H9 (cell line): ENCODE measurements at regions not wholly inside any gene's neighbourhood (a gene's known extent, or its start where the extent isn't known, plus 50 kb on each side); places are given as distances from the start of the nearest gene placed in this dataset.

ENCODE experiments used
- DNase-seq: peaks from one replicate; pipeline ENCODE4 v3.0.0-alpha.2; 2017
- H2AFZ ChIP-seq: one replicate; pipeline ENCODE4 v1.6.1; 2013; ENCODE audit warnings: mild to moderate bottlenecking, low read length, control low read depth, moderate library complexity
- H2AK5ac ChIP-seq: 2 replicates; pipeline ENCODE4 v1.6.1; 2013; ENCODE audit warnings: low read length, control low read depth, mixed read lengths; ENCODE audit not compliant: insufficient read length
- H2BK120ac ChIP-seq: one replicate; pipeline ENCODE4 v1.6.1; 2013; ENCODE audit warnings: low read depth, mild to moderate bottlenecking, low read length, control low read depth, inconsistent platforms; ENCODE audit not compliant: poor library complexity, severe bottlenecking
- H2BK12ac ChIP-seq: 2 replicates; pipeline ENCODE4 v1.6.1; 2013; ENCODE audit warnings: low read length, control low read depth, mixed read lengths, low read depth; ENCODE audit not compliant: insufficient read length
- H2BK15ac ChIP-seq: 2 replicates; pipeline ENCODE4 v1.6.1; 2013; ENCODE audit warnings: low read depth, low read length, control low read depth
- H2BK20ac ChIP-seq: one replicate; pipeline ENCODE4 v1.6.1; 2013; ENCODE audit warnings: low read depth, mild to moderate bottlenecking, low read length, control low read depth, inconsistent platforms; ENCODE audit not compliant: poor library complexity, severe bottlenecking
- H2BK5ac ChIP-seq: 2 replicates; pipeline ENCODE4 v1.6.1; 2013; ENCODE audit warnings: low read length, control low read depth, mixed read lengths; ENCODE audit not compliant: insufficient read length
- H3K14ac ChIP-seq: 2 replicates; pipeline ENCODE4 v1.6.1; 2013; ENCODE audit warnings: low read length, control low read depth; ENCODE audit not compliant: insufficient read depth
- H3K18ac ChIP-seq: 2 replicates; pipeline ENCODE4 v1.6.1; 2013; ENCODE audit warnings: low read depth, mild to moderate bottlenecking, mixed read lengths, low read length, control low read depth; ENCODE audit not compliant: insufficient read length
- H3K23ac ChIP-seq: 2 replicates; pipeline ENCODE4 v1.6.1; 2013; ENCODE audit warnings: low read length, control low read depth, mixed read lengths, low read depth; ENCODE audit not compliant: insufficient read length
- H3K23me2 ChIP-seq: 2 replicates; pipeline ENCODE4 v1.6.1; 2013; ENCODE audit warnings: low read depth, mild to moderate bottlenecking, mixed read lengths, low read length, control low read depth; ENCODE audit not compliant: insufficient read length, poor library complexity, severe bottlenecking
- H3K27ac ChIP-seq: 2 replicates; pipeline ENCODE4 v1.5.1; 2013; ENCODE audit warnings: low read length, control low read depth, mixed read lengths, low read depth; ENCODE audit not compliant: insufficient read length
- H3K27me3 ChIP-seq: 2 replicates; pipeline ENCODE4 v1.6.1; 2013; ENCODE audit warnings: low read length, control low read depth, inconsistent platforms; ENCODE audit not compliant: insufficient read depth
- H3K4ac ChIP-seq: 2 replicates; pipeline ENCODE4 v1.6.1; 2013; ENCODE audit warnings: low read depth, mild to moderate bottlenecking, control low read depth, inconsistent platforms, low read length, moderate library complexity
- H3K4me1 ChIP-seq: 2 replicates; pipeline ENCODE4 v1.6.1; 2013; ENCODE audit warnings: low read length, control low read depth, inconsistent platforms; ENCODE audit not compliant: insufficient read depth
- H3K4me2 ChIP-seq: 2 replicates; pipeline ENCODE4 v1.6.1; 2013; ENCODE audit warnings: low read length, control low read depth, mixed read lengths; ENCODE audit not compliant: insufficient read length, insufficient read depth
- H3K56ac ChIP-seq: 2 replicates; pipeline ENCODE4 v1.6.1; 2013; ENCODE audit warnings: low read depth, mild to moderate bottlenecking, mixed read lengths, low read length, control low read depth; ENCODE audit not compliant: insufficient read length
- H3K79me1 ChIP-seq: 2 replicates; pipeline ENCODE4 v1.6.1; 2013; ENCODE audit warnings: low read depth, mild to moderate bottlenecking, moderate library complexity, low read length, control low read depth, inconsistent platforms; ENCODE audit not compliant: insufficient read depth, poor library complexity, severe bottlenecking
- H3K79me2 ChIP-seq: 2 replicates; pipeline ENCODE4 v1.6.1; 2013; ENCODE audit warnings: low read length, control low read depth, inconsistent platforms; ENCODE audit not compliant: insufficient read depth
- H3K9ac ChIP-seq: 2 replicates; pipeline ENCODE4 v1.6.1; 2013; ENCODE audit warnings: low read length, control low read depth, mixed read lengths; ENCODE audit not compliant: insufficient read length; ENCODE audit errors: extremely low read depth
- H3K9me3 ChIP-seq: one replicate; pipeline ENCODE4 v1.6.1; 2013; ENCODE audit warnings: low read depth, low read length, inconsistent platforms; ENCODE audit not compliant: control insufficient read depth
- H3T11ph ChIP-seq: one replicate; pipeline ENCODE4 v1.6.1; 2013; ENCODE audit warnings: mild to moderate bottlenecking, low read length, control low read depth, inconsistent platforms
- H4K20me1 ChIP-seq: one replicate; pipeline ENCODE4 v1.6.1; 2013; ENCODE audit not compliant: control insufficient read depth, insufficient read length, insufficient read depth
- H4K5ac ChIP-seq: 2 replicates; pipeline ENCODE4 v1.6.1; 2013; ENCODE audit warnings: low read depth, mild to moderate bottlenecking, mixed read lengths, low read length, control low read depth; ENCODE audit not compliant: insufficient read length
- H4K8ac ChIP-seq: replicated peaks from 2 replicates; pipeline ENCODE4 v1.6.1; 2013; ENCODE audit warnings: low read length, control low read depth, mixed read lengths, low read depth; ENCODE audit not compliant: insufficient read length
- H4K91ac ChIP-seq: 2 replicates; pipeline ENCODE4 v1.6.1; 2013; ENCODE audit warnings: low read depth, mild to moderate bottlenecking, moderate library complexity, mixed read lengths, low read length, control low read depth; ENCODE audit not compliant: insufficient read length
- H3K27ac Mint-ChIP-seq, 3 experiments: 2 replicates in 2 of 3; 3 replicates in 1 of 3; pipeline ENCODE4 v1.8.0; 2020 to 2021; ENCODE audit warnings: mixed read lengths in 3 of 3, mild to moderate bottlenecking in 1 of 3, moderate library complexity in 1 of 3
- H3K27me3 Mint-ChIP-seq: 2 replicates; pipeline ENCODE4 v1.8.0; 2021; ENCODE audit warnings: low read depth, mild to moderate bottlenecking, moderate library complexity, mixed read lengths
- H3K36me3 Mint-ChIP-seq, 3 experiments: 2 replicates in 2 of 3; 3 replicates in 1 of 3; pipeline ENCODE4 v1.8.0; 2020 to 2021; ENCODE audit warnings: low read depth in 3 of 3, mixed read lengths in 3 of 3; ENCODE audit not compliant: insufficient read depth in 1 of 3
- H3K4me1 Mint-ChIP-seq, 2 experiments: 2 replicates each; pipeline ENCODE4 v1.8.0; 2020; ENCODE audit warnings: mixed read lengths in 2 of 2
- H3K4me3 Mint-ChIP-seq, 2 experiments: 2 replicates in 1 of 2; 3 replicates in 1 of 2; pipeline ENCODE4 v1.8.0; 2020 to 2021; ENCODE audit warnings: mild to moderate bottlenecking in 2 of 2, mixed read lengths in 2 of 2, moderate library complexity in 1 of 2
- H3K9me3 Mint-ChIP-seq, 2 experiments: 2 replicates in 1 of 2; 3 replicates in 1 of 2; pipeline ENCODE4 v1.8.0; 2020; ENCODE audit warnings: mild to moderate bottlenecking in 2 of 2, mixed read lengths in 2 of 2, moderate library complexity in 1 of 2
- CTCF ChIP-seq: fragments of 200-600 bp; sonication (generic); conservative IDR thresholded peaks from 3 replicates; pipeline ENCODE4 v1.8.0; 2021; ENCODE audit warnings: antibody characterized with exemption, mild to moderate bottlenecking
- WGBS: extraction: QIAGEN DNeasy Blood & Tissue Kit; methylation state at CpG from one replicate; pipeline ENCODE4 v1.1.7; 2013; ENCODE audit warnings: missing lambda C conversion rate, low lambda C conversion rate, mixed read lengths; ENCODE audit not compliant: insufficient read length; ENCODE audit errors: extremely low coverage; 5-methylcytosine and 5-hydroxymethylcytosine counted together

GRCh38 chr2:156675896-156676295 lies 239.7 kb downstream of the GPD2 start:
- no peak for DNase-seq
- no peaks in the 10 kb centered on the region for H3K79me1 ChIP-seq
- no peak overlapping the region for H4K91ac ChIP-seq
- H2AFZ ChIP-seq = no peak overlapping the region
- no CpG with 5 or more reads among the region's 3 CpGs for WGBS
- Mint-ChIP-seq H3K4me1 (peaks cover 26 to 30% of the 10 kb centered on the region in 2 experiments), H3K36me3 (no peaks in the 10 kb centered on the region), H3K27me3 (no peaks in the 10 kb centered on the region), H3K9me3 (no peaks in the 10 kb centered on the region), H3K27ac (no peak overlapping the region), H3K4me3 (no peak overlapping the region)
- H3K4me1 ChIP-seq = peaks cover 4% of the 10 kb centered on the region; the same call in 1 of the 2 replicates
- H3K18ac ChIP-seq = no peak overlapping the region
- H3K4me2 ChIP-seq = no peak overlapping the region
- H2BK5ac ChIP-seq = no peak overlapping the region
- H3K27me3 ChIP-seq = no peaks in the 10 kb centered on the region
- no peak overlapping the region for H3K4ac ChIP-seq
- H3K27ac ChIP-seq = no peak overlapping the region
- no peak for TF ChIP-seq CTCF
- H3K14ac ChIP-seq = no peak overlapping the region
- H3K56ac ChIP-seq = no peak overlapping the region
- H2BK15ac ChIP-seq = no peak overlapping the region
- H3T11ph ChIP-seq = no peak overlapping the region
- H2AK5ac ChIP-seq = no peak overlapping the region
- no peak overlapping the region for H3K23ac ChIP-seq
- no peak overlapping the region for H2BK120ac ChIP-seq
- no peak overlapping the region for H4K8ac ChIP-seq
- no peaks in the 10 kb centered on the region for H4K20me1 ChIP-seq
- H2BK12ac ChIP-seq = no peak overlapping the region
- no peak overlapping the region for H3K9ac ChIP-seq
- H2BK20ac ChIP-seq = no peak overlapping the region
- no peaks in the 10 kb centered on the region for H3K9me3 ChIP-seq
- no peaks in the 10 kb centered on the region for H3K79me2 ChIP-seq
- H4K5ac ChIP-seq = no peak overlapping the region
- H3K23me2 ChIP-seq = no peaks in the 10 kb centered on the region
